Frontal cortex (tissue), 3 donors: ENCODE measurements at regions not wholly inside any gene's neighbourhood (a gene's known extent, or its start where the extent isn't known, plus 50 kb on each side); places are given as distances from the start of the nearest gene placed in this dataset.

Experiments used
- DNase-seq, 2 donors: peaks; one replicate each; pipeline ENCODE4 v3.0.0; 2012; ENCODE audit warnings: low spot score in 2 of 2
- FAIRE-seq: peaks from 2 replicates; lab custom pipeline; 2012; peaks lifted over from hg19 to GRCh38; lab: Jason Lieb, UNC
- donor health status: control.
- donor health status: control.
- donor health status: control.

GRCh38 chr16:24414534-24414933, 124.8 kb upstream of the RBBP6 start:
- no peak for FAIRE-seq
- DNase-seq, result no peak

GRCh38 chr16:24418733-24419132, 120.6 kb upstream of the RBBP6 start:
- FAIRE-seq (no peak), DNase-seq (no peak)

GRCh38 chr16:24423312-24423711, 116.1 kb upstream of the RBBP6 start:
- no peak for FAIRE-seq

GRCh38 chr16:24424364-24424763, 115.0 kb upstream of the RBBP6 start:
- no peak for FAIRE-seq
- DNase-seq, result no peak

More at GRCh38 chr16:24423312-24423711, 116.1 kb upstream of the RBBP6 start:
- no peak for DNase-seq

- FAIRE-seq (no peak), DNase-seq (no peak)
Measured at GRCh38 chr16:24427840-24428239, 111.5 kb upstream of the RBBP6 start.

GRCh38 chr16:24428756-24429155, 110.6 kb upstream of the RBBP6 start:
- DNase-seq, result no peak
- FAIRE-seq, result no peak

- DNase-seq (no peak), FAIRE-seq (no peak)
Measured at GRCh38 chr16:24430954-24431760, 108.2 kb upstream of the RBBP6 start.

- FAIRE-seq (no peak), DNase-seq (no peak)
Measured at GRCh38 chr16:24433706-24434105, 105.7 kb upstream of the RBBP6 start.

GRCh38 chr16:24440306-24440705, 99.1 kb upstream of the RBBP6 start:
- DNase-seq (no peak), FAIRE-seq (no peak)

- DNase-seq (no peak), FAIRE-seq (no peak)
Measured at GRCh38 chr16:24442631-24443030, 96.7 kb upstream of the RBBP6 start.

GRCh38 chr16:24445216-24445615, 94.2 kb upstream of the RBBP6 start:
- FAIRE-seq (no peak), DNase-seq (no peak)

- FAIRE-seq (no peak), DNase-seq (no peak)
Measured at GRCh38 chr16:24446189-24446588, 93.2 kb upstream of the RBBP6 start.

- DNase-seq (no peak), FAIRE-seq (no peak)
Measured at GRCh38 chr16:24452724-24453123, 86.6 kb upstream of the RBBP6 start.

GRCh38 chr16:24463196-24463945, 76.0 kb upstream of the RBBP6 start:
- DNase-seq (no peak), FAIRE-seq (no peak)

GRCh38 chr16:24471561-24472350, 67.6 kb upstream of the RBBP6 start:
- no peak for FAIRE-seq
- peak in 1 of 2 donors; percentile 16 for DNase-seq

GRCh38 chr16:24477492-24477891, 61.9 kb upstream of the RBBP6 start:
- no peak for FAIRE-seq
- DNase-seq, result no peak

- FAIRE-seq (no peak), DNase-seq (no peak)
Measured at GRCh38 chr16:24478401-24478800, 61.0 kb upstream of the RBBP6 start.

GRCh38 chr16:24482681-24483202, 56.6 kb upstream of the RBBP6 start:
- no peak for DNase-seq
- no peak for FAIRE-seq

- no peak for DNase-seq
- no peak for FAIRE-seq
Measured at GRCh38 chr16:24488045-24488444, 51.3 kb upstream of the RBBP6 start.
